ENCODE measurements at regions not wholly inside any gene's neighbourhood (a gene's known extent, or its start where the extent isn't known, plus 50 kb on each side); places are given as distances from the start of the nearest gene placed in this dataset.
"Not testable (repeated sequence)": the region's sequence is repeated elsewhere in the genome, so short reads cannot be mapped to it uniquely, and the experiment has no call there.

DNA sequence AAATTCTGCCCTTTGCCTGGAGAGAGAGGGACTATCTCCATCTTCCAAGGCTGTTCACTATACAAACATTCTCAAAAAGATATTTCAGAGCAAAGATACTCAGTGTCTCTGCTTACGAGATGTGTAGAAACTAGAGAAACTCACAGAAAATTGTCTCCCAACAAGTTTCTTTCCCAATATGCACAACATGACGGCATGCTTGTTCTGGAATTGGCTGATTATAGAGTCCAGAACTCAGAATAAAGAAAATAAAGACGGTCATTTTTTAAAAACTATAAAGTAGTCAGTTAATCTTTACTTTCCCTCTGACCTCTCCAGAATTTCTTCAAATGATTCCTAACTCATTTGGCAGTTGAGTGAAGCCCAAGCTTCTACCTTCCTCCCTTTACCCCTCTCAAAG, 285.5 kb upstream of the KLF3 start:
- H3K4me3 ChIP-seq (ENCODE audit: low read length), result no peak overlapping the region
- H3K4me1 ChIP-seq (ENCODE audit: insufficient read depth, low read length), result no peaks in the 10 kb centered on the region
- H3K27me3 ChIP-seq (ENCODE audit: insufficient read depth, low read length), result no peaks in the 10 kb centered on the region
- H3K9me3 ChIP-seq (ENCODE audit: low read depth, low read length), result no peaks in the 10 kb centered on the region

- Histone ChIP-seq H3K27me3 (ENCODE audit: insufficient read depth, low read length) (no peaks in the 10 kb centered on the region), H3K4me1 (ENCODE audit: insufficient read depth, low read length) (no peaks in the 10 kb centered on the region), H3K4me3 (ENCODE audit: low read length) (no peak overlapping the region), H3K9me3 (ENCODE audit: low read depth, low read length) (no peaks in the 10 kb centered on the region)
Measured at GRCh38 chr4:38381788-38382187, 282.2 kb upstream of the KLF3 start.

DNA sequence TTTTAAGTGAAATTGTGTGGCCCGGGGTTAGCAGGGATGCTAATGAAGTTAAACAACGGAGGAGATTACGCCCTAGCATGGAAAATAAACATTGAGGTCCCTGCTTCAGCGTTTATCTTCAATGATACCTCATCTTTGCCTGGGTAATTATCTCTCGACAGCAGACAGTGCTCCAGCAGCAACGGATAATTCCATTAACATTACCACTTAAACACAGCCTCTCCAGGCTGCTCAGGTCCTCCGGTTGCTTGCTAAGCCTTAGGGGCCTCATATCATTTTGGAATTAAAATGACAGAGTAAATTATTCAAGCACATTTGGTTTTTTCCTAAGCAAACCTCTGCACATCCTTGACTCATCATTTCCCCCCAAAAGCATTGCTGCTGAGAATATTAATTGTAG, 281.5 kb upstream of the KLF3 start:
- Histone ChIP-seq H3K9me3 (ENCODE audit: low read depth, low read length) (no peaks in the 10 kb centered on the region), H3K4me1 (ENCODE audit: insufficient read depth, low read length) (no peaks in the 10 kb centered on the region), H3K4me3 (ENCODE audit: low read length) (no peak overlapping the region), H3K27me3 (ENCODE audit: insufficient read depth, low read length) (no peaks in the 10 kb centered on the region)

GRCh38 chr4:38383646-38384121, 280.3 kb upstream of the KLF3 start:
- H3K4me3 ChIP-seq (ENCODE audit: low read length), result no peak overlapping the region
- H3K4me1 ChIP-seq (ENCODE audit: insufficient read depth, low read length), result no peaks in the 10 kb centered on the region
- H3K9me3 ChIP-seq (ENCODE audit: low read depth, low read length), result no peaks in the 10 kb centered on the region
- H3K27me3 ChIP-seq (ENCODE audit: insufficient read depth, low read length), result no peaks in the 10 kb centered on the region

GRCh38 chr4:38385093-38386004, 278.6 kb upstream of the KLF3 start:
- Histone ChIP-seq H3K27me3 (ENCODE audit: insufficient read depth, low read length) (no peaks in the 10 kb centered on the region), H3K4me1 (ENCODE audit: insufficient read depth, low read length) (no peaks in the 10 kb centered on the region), H3K9me3 (ENCODE audit: low read depth, low read length) (no peaks in the 10 kb centered on the region), H3K4me3 (ENCODE audit: low read length) (no peak overlapping the region)

GRCh38 chr4:38386005-38386551, 277.9 kb upstream of the KLF3 start:
- Histone ChIP-seq H3K9me3 (ENCODE audit: low read depth, low read length) (no peaks in the 10 kb centered on the region), H3K4me1 (ENCODE audit: insufficient read depth, low read length) (no peaks in the 10 kb centered on the region), H3K27me3 (ENCODE audit: insufficient read depth, low read length) (no peaks in the 10 kb centered on the region), H3K4me3 (ENCODE audit: low read length) (no peak overlapping the region)

DNA sequence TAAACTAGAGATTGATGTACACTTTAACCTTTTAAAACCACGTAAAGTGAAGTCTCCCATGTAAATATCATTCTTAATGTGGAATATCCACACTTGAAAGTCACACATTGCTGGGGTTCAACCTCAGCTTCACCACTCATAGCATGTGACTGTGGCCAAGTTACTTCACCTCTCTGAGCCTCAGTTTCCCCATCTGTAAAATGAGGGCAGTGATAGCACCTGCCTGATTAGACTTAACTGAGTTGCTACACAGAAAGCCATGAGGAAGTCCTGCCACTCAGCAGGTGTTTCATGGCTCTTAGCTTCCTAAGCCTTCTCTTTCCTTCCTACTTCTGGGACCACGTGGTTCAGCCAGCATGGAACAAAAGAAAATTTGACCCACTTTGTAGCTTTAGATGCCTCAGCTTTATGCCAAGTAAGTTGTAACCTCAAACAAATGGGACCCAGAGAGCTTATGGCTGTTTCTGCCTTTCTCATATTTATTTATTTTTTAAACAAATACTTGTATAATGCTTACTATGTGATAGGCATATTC, 277.3 kb upstream of the KLF3 start:
- Histone ChIP-seq H3K4me1 (ENCODE audit: insufficient read depth, low read length) (no peaks in the 10 kb centered on the region), H3K27me3 (ENCODE audit: insufficient read depth, low read length) (no peaks in the 10 kb centered on the region), H3K4me3 (ENCODE audit: low read length) (no peak overlapping the region), H3K9me3 (ENCODE audit: low read depth, low read length) (no peaks in the 10 kb centered on the region)

GRCh38 chr4:38387348-38387747, 276.7 kb upstream of the KLF3 start:
- Histone ChIP-seq H3K27me3 (ENCODE audit: insufficient read depth, low read length) (no peaks in the 10 kb centered on the region), H3K9me3 (ENCODE audit: low read depth, low read length) (peaks cover 6% of the 10 kb centered on the region), H3K4me3 (ENCODE audit: low read length) (no peak overlapping the region), H3K4me1 (ENCODE audit: insufficient read depth, low read length) (no peaks in the 10 kb centered on the region)

GRCh38 chr4:38387819-38388218, 276.2 kb upstream of the KLF3 start:
- H3K27me3 ChIP-seq (ENCODE audit: insufficient read depth, low read length), result no peaks in the 10 kb centered on the region
- peaks cover 7% of the 10 kb centered on the region for H3K9me3 ChIP-seq (ENCODE audit: low read depth, low read length)
- no peak overlapping the region for H3K4me3 ChIP-seq (ENCODE audit: low read length)
- H3K4me1 ChIP-seq (ENCODE audit: insufficient read depth, low read length), result no peaks in the 10 kb centered on the region

- H3K4me3 ChIP-seq (ENCODE audit: low read length); H3K9me3 ChIP-seq (ENCODE audit: low read depth, low read length); H3K4me1 ChIP-seq (ENCODE audit: insufficient read depth, low read length); H3K27me3 ChIP-seq (ENCODE audit: insufficient read depth, low read length): not testable (repeated sequence)
Measured at GRCh38 chr4:38388907-38389306, 275.1 kb upstream of the KLF3 start.

DNA sequence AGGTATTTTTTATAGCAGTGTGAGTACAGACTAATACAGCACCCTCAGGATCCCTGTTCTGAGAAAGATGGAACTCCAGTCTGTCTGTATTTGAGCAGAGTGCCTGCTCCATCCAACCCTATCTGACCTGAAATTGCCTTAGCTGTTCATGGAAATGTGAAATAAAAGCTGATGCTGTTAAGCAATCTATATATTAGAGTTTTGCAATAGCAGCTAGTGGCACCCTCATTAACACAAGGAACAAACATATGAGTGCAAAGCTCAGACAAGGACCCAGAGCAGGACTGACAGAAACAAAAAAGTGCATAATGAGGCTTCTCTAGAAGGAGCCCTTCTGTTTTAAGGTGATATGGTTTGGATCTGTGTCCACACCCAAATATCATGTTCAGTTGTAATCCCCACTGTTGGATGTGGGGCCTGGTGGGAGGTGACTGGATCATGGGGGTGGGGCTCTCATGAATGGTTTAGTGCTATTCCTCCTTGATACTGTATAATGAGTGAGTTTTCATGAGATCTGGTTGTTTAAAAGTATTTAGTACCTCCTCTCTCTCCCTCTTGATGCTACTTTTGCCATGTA, 272.9 kb upstream of the KLF3 start:
- Histone ChIP-seq H3K4me3 (ENCODE audit: low read length) (no peak overlapping the region), H3K9me3 (ENCODE audit: low read depth, low read length) (peaks cover 7% of the 10 kb centered on the region), H3K4me1 (ENCODE audit: insufficient read depth, low read length) (no peaks in the 10 kb centered on the region), H3K27me3 (ENCODE audit: insufficient read depth, low read length) (no peaks in the 10 kb centered on the region)

DNA sequence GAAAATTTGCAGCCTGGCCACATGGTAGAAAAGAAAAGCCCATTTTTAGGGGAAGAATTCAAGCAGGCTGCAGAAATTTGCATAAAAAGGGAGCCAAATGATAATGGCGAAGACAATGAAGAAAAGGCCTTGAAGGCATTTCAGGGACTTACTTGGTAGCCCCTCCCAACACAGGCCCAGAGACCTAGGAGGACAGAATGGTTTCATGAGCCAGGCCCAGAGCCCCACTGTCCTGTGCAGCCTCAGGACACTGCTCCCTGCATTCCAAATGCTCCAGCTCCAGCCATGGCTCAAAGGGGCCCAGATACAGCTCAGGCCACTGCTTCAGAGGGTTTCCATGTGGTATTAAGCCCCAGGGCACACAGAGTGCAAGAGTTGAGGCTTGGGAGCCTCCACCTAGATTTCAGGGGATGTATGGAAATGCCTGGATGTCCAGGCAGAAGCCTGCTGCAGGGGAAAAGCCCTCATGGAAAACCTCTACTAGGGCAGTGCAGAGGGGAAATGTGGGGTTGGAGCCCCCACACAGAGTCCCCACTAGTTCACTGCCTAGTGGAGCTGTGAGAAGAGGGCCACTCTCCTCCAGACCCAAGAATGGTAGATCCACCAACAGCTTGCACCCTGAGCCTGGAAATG, 271.7 kb upstream of the KLF3 start:
- Histone ChIP-seq H3K9me3 (ENCODE audit: low read depth, low read length) (peaks cover 7% of the 10 kb centered on the region), H3K4me3 (ENCODE audit: low read length) (no peak overlapping the region), H3K4me1 (ENCODE audit: insufficient read depth, low read length) (no peaks in the 10 kb centered on the region), H3K27me3 (ENCODE audit: insufficient read depth, low read length) (no peaks in the 10 kb centered on the region)

- no peaks in the 10 kb centered on the region for H3K4me1 ChIP-seq (ENCODE audit: insufficient read depth, low read length)
- no peak overlapping the region for H3K4me3 ChIP-seq (ENCODE audit: low read length)
- no peaks in the 10 kb centered on the region for H3K27me3 ChIP-seq (ENCODE audit: insufficient read depth, low read length)
- H3K9me3 ChIP-seq (ENCODE audit: low read depth, low read length), result peaks cover 7% of the 10 kb centered on the region
Measured at GRCh38 chr4:38396091-38396490, 267.9 kb upstream of the KLF3 start.

DNA sequence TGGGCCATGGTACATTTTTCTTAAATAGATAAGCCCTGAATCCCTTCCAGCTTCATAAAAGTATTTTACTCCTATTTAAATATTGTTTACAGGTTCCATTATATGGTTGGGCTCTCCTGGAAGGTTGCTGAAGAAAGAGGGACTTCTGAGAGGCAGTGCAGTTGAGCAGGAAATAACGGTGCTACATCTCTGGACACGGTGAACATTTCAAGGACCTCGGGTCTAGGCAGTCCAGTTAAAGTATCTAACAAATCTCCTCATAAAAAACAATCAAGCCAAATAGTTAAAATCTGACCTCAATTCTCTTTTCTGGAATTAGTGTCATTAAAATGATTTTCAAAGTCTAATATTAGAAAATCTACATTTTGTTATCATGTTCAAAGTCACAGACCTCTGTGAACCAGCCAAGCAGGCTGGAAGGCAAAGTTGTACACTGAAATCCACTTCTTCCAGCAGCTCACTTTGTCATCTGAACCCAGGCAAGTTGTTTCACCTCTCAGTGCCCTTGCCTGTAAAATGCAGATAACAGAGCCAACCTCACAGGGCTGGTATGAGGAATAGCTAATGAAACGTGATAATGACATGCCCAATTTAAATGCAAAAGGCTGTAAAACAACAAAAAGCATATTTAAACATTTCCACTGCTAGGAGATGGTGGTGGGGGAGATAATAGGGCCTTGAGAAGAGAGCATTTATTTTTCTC, 267.0 kb upstream of the KLF3 start:
- Histone ChIP-seq H3K27me3 (ENCODE audit: insufficient read depth, low read length) (no peaks in the 10 kb centered on the region), H3K4me3 (ENCODE audit: low read length) (no peak overlapping the region), H3K4me1 (ENCODE audit: insufficient read depth, low read length) (no peaks in the 10 kb centered on the region), H3K9me3 (ENCODE audit: low read depth, low read length) (peaks cover 5% of the 10 kb centered on the region)
